A673 (cell line): ENCODE measurements at regions not wholly inside any gene's neighbourhood (a gene's known extent, or its start where the extent isn't known, plus 50 kb on each side); places are given as distances from the start of the nearest gene placed in this dataset.

Experiments
- CTCF ChIP-seq: fragments of 300-800, 200-600 bp; sonication (generic); conservative IDR thresholded peaks from 2 replicates; pipeline ENCODE4 v1.5.1; 2017; ENCODE audit warnings: low read depth, mild to moderate bottlenecking, antibody characterized with exemption, low read length, moderate library complexity, mixed read lengths
- EZH2 ChIP-seq: fragments of 200-600 bp; sonication (generic); IDR thresholded peaks from 2 replicates; pipeline ENCODE4 v1.6.1; 2017; ENCODE audit warnings: borderline replicate concordance, low read depth, mild to moderate bottlenecking, mixed read lengths, antibody characterized with exemption, low read length; ENCODE audit not compliant: poor library complexity, severe bottlenecking

- TF ChIP-seq CTCF: no peak
- no peak for TF ChIP-seq EZH2
These were observed 1356.8 kb downstream of the XPNPEP1 start for GRCh38 chr10:108566316-108567107.
